NB4 (cell line): ENCODE measurements at regions not wholly inside any gene's neighbourhood (a gene's known extent, or its start where the extent isn't known, plus 50 kb on each side); places are given as distances from the start of the nearest gene placed in this dataset.
A peak's percentile ranks its signal among the peaks of the same experiment; 100 is the strongest.

Experiments used
- DNase-seq: peaks from one replicate; pipeline ENCODE4 v3.0.0; 2010; ENCODE audit warnings: low read depth
- H3K4me3 ChIP-seq: one replicate; pipeline ENCODE4 v1.5.1; 2011; ENCODE audit warnings: mild to moderate bottlenecking, low read depth, low read length, moderate library complexity
- MYC ChIP-seq: IDR thresholded peaks from 2 replicates; pipeline ENCODE4 v1.6.1; 2011; ENCODE audit warnings: low read depth, low read length
- POLR2A ChIP-seq: IDR thresholded peaks from 2 replicates; pipeline ENCODE4 v1.6.1; 2011; ENCODE audit warnings: mild to moderate bottlenecking; ENCODE audit not compliant: insufficient read length; ENCODE audit errors: extremely low read depth
- TF ChIP-seq, protein P1 (sequence below): IDR thresholded peaks from 2 replicates; pipeline ENCODE4 v1.6.1; 2011; ENCODE audit warnings: low read depth, low read length
- TF ChIP-seq, protein P2 (sequence below): IDR thresholded peaks from one replicate; pipeline ENCODE4 v1.5.1; 2012; ENCODE audit warnings: low read depth, low read length

DNA sequence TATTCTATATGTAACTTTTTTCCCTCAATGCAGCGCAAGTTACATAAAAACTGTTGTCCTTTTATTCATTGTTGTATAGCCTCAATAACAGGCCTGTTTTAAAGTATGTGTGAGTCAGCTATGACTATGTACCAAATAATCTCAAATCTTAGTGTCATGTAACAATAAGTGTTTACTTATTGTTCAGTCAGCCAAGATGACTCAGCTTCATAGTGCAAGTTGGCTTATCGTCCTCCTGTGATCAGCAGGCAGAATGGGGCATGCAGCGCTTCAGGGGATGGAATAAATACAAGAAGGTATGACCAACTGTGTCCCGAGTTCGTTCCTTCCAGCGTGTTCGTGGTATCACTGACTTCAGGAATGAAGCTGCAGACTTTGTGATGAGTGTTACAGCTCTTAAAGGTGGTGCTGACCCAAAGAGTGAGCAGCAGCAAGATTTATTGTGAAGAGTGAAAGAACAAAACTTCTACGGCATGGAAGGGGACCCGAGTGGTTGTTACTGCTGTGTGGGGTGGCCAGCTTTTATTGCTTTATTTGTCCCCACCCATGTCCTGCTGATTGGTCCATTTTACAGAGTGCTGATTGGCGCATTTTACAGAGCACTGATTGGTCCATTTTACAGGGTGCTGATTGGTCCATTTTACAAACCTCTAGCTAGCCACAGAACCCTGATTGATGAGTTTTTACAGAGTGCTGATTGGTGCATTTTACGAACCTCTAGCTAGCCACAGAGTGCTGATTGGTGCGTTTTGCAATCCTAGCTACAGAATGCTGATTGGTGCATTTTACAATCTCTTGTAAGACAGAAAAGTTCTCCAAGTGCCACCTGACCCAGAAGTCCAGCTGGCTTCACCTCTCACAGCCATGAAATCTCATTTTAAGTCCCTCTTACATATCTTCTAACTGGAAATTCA lies 1016.0 kb downstream of the MCTP2 start:
- TF ChIP-seq, protein P1, sequence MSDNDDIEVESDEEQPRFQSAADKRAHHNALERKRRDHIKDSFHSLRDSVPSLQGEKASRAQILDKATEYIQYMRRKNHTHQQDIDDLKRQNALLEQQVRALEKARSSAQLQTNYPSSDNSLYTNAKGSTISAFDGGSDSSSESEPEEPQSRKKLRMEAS, result no peak
- TF ChIP-seq MYC (no peak), POLR2A (no peak)
- TF ChIP-seq, protein P2, sequence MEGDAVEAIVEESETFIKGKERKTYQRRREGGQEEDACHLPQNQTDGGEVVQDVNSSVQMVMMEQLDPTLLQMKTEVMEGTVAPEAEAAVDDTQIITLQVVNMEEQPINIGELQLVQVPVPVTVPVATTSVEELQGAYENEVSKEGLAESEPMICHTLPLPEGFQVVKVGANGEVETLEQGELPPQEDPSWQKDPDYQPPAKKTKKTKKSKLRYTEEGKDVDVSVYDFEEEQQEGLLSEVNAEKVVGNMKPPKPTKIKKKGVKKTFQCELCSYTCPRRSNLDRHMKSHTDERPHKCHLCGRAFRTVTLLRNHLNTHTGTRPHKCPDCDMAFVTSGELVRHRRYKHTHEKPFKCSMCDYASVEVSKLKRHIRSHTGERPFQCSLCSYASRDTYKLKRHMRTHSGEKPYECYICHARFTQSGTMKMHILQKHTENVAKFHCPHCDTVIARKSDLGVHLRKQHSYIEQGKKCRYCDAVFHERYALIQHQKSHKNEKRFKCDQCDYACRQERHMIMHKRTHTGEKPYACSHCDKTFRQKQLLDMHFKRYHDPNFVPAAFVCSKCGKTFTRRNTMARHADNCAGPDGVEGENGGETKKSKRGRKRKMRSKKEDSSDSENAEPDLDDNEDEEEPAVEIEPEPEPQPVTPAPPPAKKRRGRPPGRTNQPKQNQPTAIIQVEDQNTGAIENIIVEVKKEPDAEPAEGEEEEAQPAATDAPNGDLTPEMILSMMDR, result no peak
- H3K4me3 ChIP-seq, result no peak overlapping the region
- no peak for DNase-seq

DNA sequence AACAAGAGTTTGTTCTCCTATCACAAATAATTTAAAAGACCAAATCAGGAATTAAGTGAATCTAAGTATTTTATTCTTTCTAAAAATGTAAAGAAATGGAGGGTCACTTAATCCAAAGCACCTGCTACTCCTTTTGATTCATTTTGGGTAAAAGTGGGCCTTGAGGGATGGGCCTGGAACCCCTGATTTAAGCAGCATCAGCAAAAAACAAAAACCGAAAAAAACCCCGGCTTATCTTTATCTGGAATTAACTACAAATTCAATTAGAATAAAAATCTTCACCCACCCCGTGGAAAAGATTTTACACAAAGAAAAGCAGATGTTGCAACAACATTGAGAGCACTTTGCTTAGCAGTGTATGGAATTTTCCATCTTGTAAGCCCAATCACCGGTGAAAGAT lies 1018.2 kb downstream of the MCTP2 start:
- no peak for TF ChIP-seq POLR2A
- TF ChIP-seq, protein P1, result no peak
- TF ChIP-seq, protein P2, result no peak
- no peak for TF ChIP-seq MYC
- DNase-seq, result no peak
- no peak overlapping the region for H3K4me3 ChIP-seq

DNA sequence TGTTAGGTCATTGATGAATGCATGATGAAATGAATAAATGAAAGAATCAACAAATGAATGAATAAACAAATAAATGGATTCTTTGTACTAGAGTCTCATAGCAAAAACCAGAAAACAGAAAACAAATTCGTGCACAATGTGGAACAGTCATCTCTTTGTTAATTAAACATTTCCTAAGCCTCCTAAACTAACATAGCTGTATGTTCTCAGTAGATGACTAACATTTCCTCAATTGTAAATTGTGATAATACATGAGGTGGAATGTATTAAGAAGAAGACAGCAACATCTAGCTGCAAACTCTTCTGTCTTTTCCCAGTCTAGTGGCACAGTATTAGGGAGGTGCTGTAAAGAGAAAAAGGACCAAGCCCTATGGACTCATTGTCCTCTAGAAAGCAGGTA lies 1021.0 kb downstream of the MCTP2 start:
- no peak for DNase-seq
- no peak overlapping the region for H3K4me3 ChIP-seq
- TF ChIP-seq POLR2A, result no peak
- TF ChIP-seq, protein P1, result no peak
- TF ChIP-seq MYC, result no peak
- TF ChIP-seq, protein P2, result no peak

GRCh38 chr15:95254263-95254662 lies 1022.9 kb downstream of the MCTP2 start:
- TF ChIP-seq, protein P2, result no peak
- no peak for TF ChIP-seq MYC
- TF ChIP-seq, protein P1, result no peak
- no peak for TF ChIP-seq POLR2A
- H3K4me3 ChIP-seq, result no peak overlapping the region
- no peak for DNase-seq

DNA sequence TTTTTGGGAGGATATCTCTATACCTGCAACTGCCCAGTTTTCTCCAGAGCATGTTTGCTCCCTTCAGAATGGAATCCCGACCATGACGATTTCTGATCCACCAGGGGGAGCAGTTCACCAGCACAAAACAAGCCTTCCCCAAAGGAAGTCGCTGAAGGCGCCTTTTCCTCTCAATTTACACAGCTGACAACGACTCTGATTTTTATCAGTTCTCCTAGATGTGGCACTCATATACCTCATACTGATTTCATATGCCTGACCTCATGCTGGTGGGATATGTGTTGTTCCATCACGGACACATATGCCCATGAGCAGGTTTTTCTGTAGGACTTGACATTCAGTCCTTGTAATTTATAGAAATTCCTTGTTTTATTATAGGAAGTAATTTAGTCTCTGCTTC lies 1028.2 kb downstream of the MCTP2 start:
- no peak overlapping the region for H3K4me3 ChIP-seq
- DNase-seq, result peak; percentile 83
- TF ChIP-seq, protein P2, result peak; percentile 79
- 0 out of 2 replicates have a peak, but pooled peaks have one; percentile 29 for TF ChIP-seq MYC
- no peak for TF ChIP-seq POLR2A
- TF ChIP-seq, protein P1, result no peak; the same call in 1 of the 2 replicates

DNA sequence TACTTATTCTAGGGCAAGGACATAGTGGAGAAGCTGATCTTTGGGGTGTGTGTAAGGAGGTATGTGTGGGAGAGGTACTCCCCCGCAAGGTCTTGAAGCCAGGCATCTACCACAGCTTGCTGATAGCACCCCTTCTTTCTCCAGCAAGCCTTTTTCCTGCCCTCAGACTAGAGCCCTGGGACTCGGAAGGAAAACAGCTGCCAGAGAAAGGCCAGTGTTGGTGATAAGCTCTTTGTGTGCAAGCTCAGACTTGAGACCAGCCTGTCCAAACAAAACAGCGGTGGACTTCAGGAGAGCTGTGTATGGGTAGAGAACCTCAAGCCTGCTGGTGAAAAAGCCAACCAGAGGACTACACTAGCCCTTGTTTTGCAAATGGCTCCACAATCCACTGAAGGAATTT lies 1028.6 kb downstream of the MCTP2 start:
- DNase-seq, result peak; percentile 23
- no peak for TF ChIP-seq MYC
- TF ChIP-seq, protein P1, result no peak
- TF ChIP-seq POLR2A, result no peak
- TF ChIP-seq, protein P2, result no peak
- H3K4me3 ChIP-seq, result no peak overlapping the region
